Neural cell (in vitro differentiated cells): ENCODE measurements at regions not wholly inside any gene's neighbourhood (a gene's known extent, or its start where the extent isn't known, plus 50 kb on each side); places are given as distances from the start of the nearest gene placed in this dataset.

Source experiments
- EP300 ChIP-seq: fragments of 450-650 bp; conservative IDR thresholded peaks from 2 replicates; pipeline ENCODE4 v1.6.1; 2014; ENCODE audit warnings: antibody characterized with exemption, mild to moderate bottlenecking, moderate library complexity; ENCODE audit not compliant: poor library complexity, severe bottlenecking
- EZH2 ChIP-seq: fragments of 200-600, 300-800 bp; shearing (Covaris generic), sonication (generic); IDR thresholded peaks from 2 replicates; pipeline ENCODE4 v1.6.1; 2014; ENCODE audit warnings: antibody characterized with exemption, low read length, borderline replicate concordance, mild to moderate bottlenecking; ENCODE audit not compliant: insufficient read depth, poor library complexity, severe bottlenecking
- TF ChIP-seq, protein P1 (sequence below): fragments of 450-650 bp; IDR thresholded peaks from 2 replicates; pipeline ENCODE4 v1.5.1; 2014; ENCODE audit warnings: antibody characterized with exemption, mild to moderate bottlenecking, moderate library complexity; ENCODE audit not compliant: poor library complexity, severe bottlenecking

GRCh38 chr5:143582869-143583268 is 179.4 kb upstream of the NR3C1 start:
- TF ChIP-seq EP300 (no peak), EZH2 (no peak)
- TF ChIP-seq, protein P1, sequence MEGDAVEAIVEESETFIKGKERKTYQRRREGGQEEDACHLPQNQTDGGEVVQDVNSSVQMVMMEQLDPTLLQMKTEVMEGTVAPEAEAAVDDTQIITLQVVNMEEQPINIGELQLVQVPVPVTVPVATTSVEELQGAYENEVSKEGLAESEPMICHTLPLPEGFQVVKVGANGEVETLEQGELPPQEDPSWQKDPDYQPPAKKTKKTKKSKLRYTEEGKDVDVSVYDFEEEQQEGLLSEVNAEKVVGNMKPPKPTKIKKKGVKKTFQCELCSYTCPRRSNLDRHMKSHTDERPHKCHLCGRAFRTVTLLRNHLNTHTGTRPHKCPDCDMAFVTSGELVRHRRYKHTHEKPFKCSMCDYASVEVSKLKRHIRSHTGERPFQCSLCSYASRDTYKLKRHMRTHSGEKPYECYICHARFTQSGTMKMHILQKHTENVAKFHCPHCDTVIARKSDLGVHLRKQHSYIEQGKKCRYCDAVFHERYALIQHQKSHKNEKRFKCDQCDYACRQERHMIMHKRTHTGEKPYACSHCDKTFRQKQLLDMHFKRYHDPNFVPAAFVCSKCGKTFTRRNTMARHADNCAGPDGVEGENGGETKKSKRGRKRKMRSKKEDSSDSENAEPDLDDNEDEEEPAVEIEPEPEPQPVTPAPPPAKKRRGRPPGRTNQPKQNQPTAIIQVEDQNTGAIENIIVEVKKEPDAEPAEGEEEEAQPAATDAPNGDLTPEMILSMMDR = no peak
